Panc1 (cell line): ENCODE measurements at regions not wholly inside any gene's neighbourhood (a gene's known extent, or its start where the extent isn't known, plus 50 kb on each side); places are given as distances from the start of the nearest gene placed in this dataset.

Source experiments
- ATAC-seq: fragments of 200-7000 bp; cut with Tn5 transposase; 2 replicates; pipeline ENCODE4 v1.9.1; 2020; ENCODE audit warnings: mild to moderate bottlenecking, moderate library complexity
- BruUV-seq: library from RNA; stranded (reverse); fragments of 400-500 nt; replicated peaks from 2 replicates; lab custom pipeline; 2021; lab: Mats Ljungman, UMichigan
- CTCF ChIA-PET: fragments of 300-600 bp; sonication (Branson Sonifier 250); formaldehyde crosslinking; loops from one replicate; lab custom pipeline; 2022; ENCODE audit warnings: antibody characterized with exemption; lab: Charles Lee
- POLR2A ChIA-PET: fragments of 300-600 bp; sonication (Branson Sonifier 250); formaldehyde crosslinking; loops from one replicate; lab custom pipeline; 2022; ENCODE audit warnings: antibody characterized with exemption; lab: Charles Lee
- DNase-seq: peaks from one replicate; pipeline ENCODE4 v3.0.0-alpha.2; 2010; ENCODE audit warnings: low read depth, low spot score
- H3K27ac ChIP-seq: 2 replicates; pipeline ENCODE4 v1.5.1; 2011; ENCODE audit warnings: mild to moderate bottlenecking, low read length, inconsistent platforms
- H3K27me3 ChIP-seq: fragments of 200-500 bp; sonication (Bioruptor generic); 2 replicates; pipeline ENCODE4 v1.6.0; 2014; ENCODE audit warnings: low read length, inconsistent platforms; ENCODE audit not compliant: control insufficient read depth, insufficient read depth
- H3K36me3 ChIP-seq: fragments of 200-500 bp; sonication (Bioruptor generic); 2 replicates; pipeline ENCODE4 v1.5.1; 2014; ENCODE audit warnings: inconsistent platforms, mild to moderate bottlenecking, low read length, moderate library complexity; ENCODE audit not compliant: control insufficient read depth, insufficient read depth
- H3K4me1 ChIP-seq: 2 replicates; pipeline ENCODE4 v1.5.1; 2011; ENCODE audit warnings: inconsistent platforms, mild to moderate bottlenecking, low read length, moderate library complexity; ENCODE audit not compliant: control insufficient read depth, insufficient read depth
- H3K4me3 ChIP-seq, 2 experiments: 2 replicates each; pipeline ENCODE4 v1.5.1; 2011 to 2012; ENCODE audit warnings: low read depth in 2 of 2, low read length in 2 of 2, mild to moderate bottlenecking in 2 of 2, inconsistent platforms in 1 of 2, moderate library complexity in 1 of 2
- H3K9me3 ChIP-seq: fragments of 200-500 bp; sonication (Bioruptor generic); 2 replicates; pipeline ENCODE4 v1.5.1; 2014; ENCODE audit warnings: low read depth, mild to moderate bottlenecking, inconsistent platforms, low read length, moderate library complexity; ENCODE audit not compliant: control insufficient read depth, insufficient read depth
- CTCF ChIP-seq: fragments of 450-650 bp; IDR thresholded peaks from 2 replicates; pipeline ENCODE4 v1.5.1; 2017; ENCODE audit warnings: mild to moderate bottlenecking
- POLR2AphosphoS5 ChIP-seq: IDR thresholded peaks from 2 replicates; pipeline ENCODE4 v1.6.1; 2012; ENCODE audit warnings: mild to moderate bottlenecking, low read depth, low read length, moderate library complexity
- REST ChIP-seq, 2 experiments: IDR thresholded peaks; 2 replicates each; pipeline ENCODE4 v1.6.1; 2011 to 2012; ENCODE audit warnings: low read depth in 2 of 2, control low read depth in 1 of 2, low read length in 1 of 2, mild to moderate bottlenecking in 1 of 2, moderate library complexity in 1 of 2; ENCODE audit not compliant: insufficient read depth in 1 of 2
- SIN3A ChIP-seq: IDR thresholded peaks from 2 replicates; pipeline ENCODE4 v1.6.1; 2012; ENCODE audit warnings: low read depth, mild to moderate bottlenecking, low read length, moderate library complexity, borderline replicate concordance; ENCODE audit not compliant: insufficient read depth
- TCF7L2 ChIP-seq: IDR thresholded peaks from 2 replicates; pipeline ENCODE4 v1.6.1; 2011; ENCODE audit warnings: mild to moderate bottlenecking, low read depth, low read length, inconsistent platforms
- in situ Hi-C: cut with HindIII; loops from 2 replicates; pipeline ENCODE4 v1.10.0; 2016; ENCODE audit warnings: low sequenced_read_pairs, low pct_unique_long_range_greater_than_20kb
- intact Hi-C: fragments of 100-400 bp; cut with micrococcal nuclease; formaldehyde crosslinking; loops from one replicate; pipeline ENCODE4 v1.10.0; 2022; ENCODE audit not compliant: unreplicated experiment

GRCh38 chr5:106418196-106418595 lies 1252.5 kb downstream of the EFNA5 start:
- Histone ChIP-seq H3K9me3 (peaks cover 2% of the 10 kb centered on the region; the same call in 1 of the 2 replicates), H3K27ac (no peak overlapping the region), H3K4me3 (no peak overlapping the region), H3K27me3 (no peaks in the 10 kb centered on the region), H3K36me3 (no peaks in the 10 kb centered on the region), H3K4me1 (no peaks in the 10 kb centered on the region)
- BruUV-seq, result no TSS peak
- in situ Hi-C loops, result no loop called here
- ChIA-PET CTCF (no interaction called here), POLR2A (no interaction called here)
- DNase-seq (no peak), ATAC-seq (no peak)
- intact Hi-C loops, result no loop called here
- TF ChIP-seq SIN3A (no peak), CTCF (no peak), TCF7L2 (no peak), REST (IDR thresholded peaks at IDR 0.05; ENCODE audit: insufficient read depth in 1 of 2, low read depth in 2 of 2, low read length in 1 of 2) (no peak), POLR2AphosphoS5 (no peak)

- CTCF ChIA-PET, result no interaction called here
Measured at GRCh38 chr5:106417566-106417965, 1253.2 kb downstream of the EFNA5 start.

More at GRCh38 chr5:106417566-106417965, 1253.2 kb downstream of the EFNA5 start:
- no TSS peak for BruUV-seq
- intact Hi-C loops (no loop called here), in situ Hi-C loops (no loop called here)
- H3K27ac ChIP-seq, result no peak overlapping the region
- H3K4me3 ChIP-seq, result no peak overlapping the region
- no peaks in the 10 kb centered on the region for H3K9me3 ChIP-seq
- no peaks in the 10 kb centered on the region for H3K27me3 ChIP-seq
- no peak for DNase-seq
- ATAC-seq, result no peak
- no peaks in the 10 kb centered on the region for H3K4me1 ChIP-seq
- H3K36me3 ChIP-seq, result no peaks in the 10 kb centered on the region
- POLR2A ChIA-PET, result no interaction called here
- no peak for TF ChIP-seq CTCF
- no peak for TF ChIP-seq SIN3A
- no peak for TF ChIP-seq REST (IDR thresholded peaks at IDR 0.05; ENCODE audit: insufficient read depth in 1 of 2, low read depth in 2 of 2, low read length in 1 of 2)
- no peak for TF ChIP-seq TCF7L2
- no peak for TF ChIP-seq POLR2AphosphoS5
